ENCODE measurements at regions not wholly inside any gene's neighbourhood (a gene's known extent, or its start where the extent isn't known, plus 50 kb on each side); places are given as distances from the start of the nearest gene placed in this dataset.
"Not testable (repeated sequence)": the region's sequence is repeated elsewhere in the genome, so short reads cannot be mapped to it uniquely, and the experiment has no call there.

- Histone ChIP-seq H3K4me2 (ENCODE audit: low read depth, low read length, poor library complexity, severe bottlenecking) (no peak overlapping the region), H3K9ac (ENCODE audit: low read length) (no peak overlapping the region), H4K20me1 (ENCODE audit: insufficient read depth, low read depth, low read length) (no peaks in the 10 kb centered on the region), H3K79me2 (ENCODE audit: low read length) (no peaks in the 10 kb centered on the region), H3K4me3 (ENCODE audit: low read length) (no peak overlapping the region), H2AFZ (ENCODE audit: low read length) (no peak overlapping the region), H3K27me3 (ENCODE audit: low read length) (no peaks in the 10 kb centered on the region), H3K9me3 (ENCODE audit: low read length) (no peaks in the 10 kb centered on the region), H3K27ac (ENCODE audit: low read length) (no peak overlapping the region), H3K4me1 (ENCODE audit: low read length) (peaks cover 4% of the 10 kb centered on the region; the same call in 1 of the 2 replicates), H3K9me2 (replicated peaks; ENCODE audit: insufficient read depth, low read length) (no peaks in the 10 kb centered on the region), H3K36me3 (ENCODE audit: insufficient read depth, low read length) (no peaks in the 10 kb centered on the region)
- no peak for DNase-seq
These were observed 50.9 kb upstream of the OLIG3 start for GRCh38 chr6:137545073-137545472.

GRCh38 chr6:137547186-137547585 is 53.0 kb upstream of the OLIG3 start:
- H3K27ac ChIP-seq (ENCODE audit: low read length), result no peak overlapping the region

GRCh38 chr6:137547601-137548000 is 53.4 kb upstream of the OLIG3 start:
- Histone ChIP-seq H3K79me2 (ENCODE audit: low read length) (no peaks in the 10 kb centered on the region), H4K20me1 (ENCODE audit: insufficient read depth, low read depth, low read length) (no peaks in the 10 kb centered on the region), H3K36me3 (ENCODE audit: insufficient read depth, low read length) (no peaks in the 10 kb centered on the region), H3K27me3 (ENCODE audit: low read length) (no peaks in the 10 kb centered on the region), H3K27ac (ENCODE audit: low read length) (no peak overlapping the region), H3K4me2 (ENCODE audit: low read depth, low read length, poor library complexity, severe bottlenecking) (no peak overlapping the region), H3K9me2 (replicated peaks; ENCODE audit: insufficient read depth, low read length) (no peaks in the 10 kb centered on the region), H3K4me1 (ENCODE audit: low read length) (peaks cover 4% of the 10 kb centered on the region; the same call in 1 of the 2 replicates), H3K4me3 (ENCODE audit: low read length) (no peak overlapping the region), H3K9me3 (ENCODE audit: low read length) (no peaks in the 10 kb centered on the region), H2AFZ (ENCODE audit: low read length) (no peak overlapping the region), H3K9ac (ENCODE audit: low read length) (no peak overlapping the region)
- no peak for DNase-seq

More at GRCh38 chr6:137547186-137547585, 53.0 kb upstream of the OLIG3 start:
- Histone ChIP-seq H3K9ac (ENCODE audit: low read length) (no peak overlapping the region), H3K27me3 (ENCODE audit: low read length) (no peaks in the 10 kb centered on the region), H2AFZ (ENCODE audit: low read length) (no peak overlapping the region), H3K4me1 (ENCODE audit: low read length) (peaks cover 4% of the 10 kb centered on the region; the same call in 1 of the 2 replicates), H3K4me2 (ENCODE audit: low read depth, low read length, poor library complexity, severe bottlenecking) (no peak overlapping the region), H3K9me3 (ENCODE audit: low read length) (no peaks in the 10 kb centered on the region), H3K79me2 (ENCODE audit: low read length) (no peaks in the 10 kb centered on the region), H3K36me3 (ENCODE audit: insufficient read depth, low read length) (no peaks in the 10 kb centered on the region), H3K4me3 (ENCODE audit: low read length) (no peak overlapping the region), H4K20me1 (ENCODE audit: insufficient read depth, low read depth, low read length) (no peaks in the 10 kb centered on the region), H3K9me2 (replicated peaks; ENCODE audit: insufficient read depth, low read length) (no peaks in the 10 kb centered on the region)
- no peak for DNase-seq

GRCh38 chr6:137549106-137549505 is 54.9 kb upstream of the OLIG3 start:
- H3K9ac ChIP-seq (ENCODE audit: low read length), result no peak overlapping the region
- no peak overlapping the region for H3K4me3 ChIP-seq (ENCODE audit: low read length)
- H3K79me2 ChIP-seq (ENCODE audit: low read length), result no peaks in the 10 kb centered on the region
- H3K36me3 ChIP-seq (ENCODE audit: insufficient read depth, low read length), result no peaks in the 10 kb centered on the region
- no peak overlapping the region for H3K27ac ChIP-seq (ENCODE audit: low read length)
- no peak for DNase-seq
- no peaks in the 10 kb centered on the region for H3K27me3 ChIP-seq (ENCODE audit: low read length)
- no peak overlapping the region for H3K4me2 ChIP-seq (ENCODE audit: low read depth, low read length, poor library complexity, severe bottlenecking)
- no peaks in the 10 kb centered on the region for H3K4me1 ChIP-seq (ENCODE audit: low read length)
- H3K9me3 ChIP-seq (ENCODE audit: low read length), result no peaks in the 10 kb centered on the region
- no peaks in the 10 kb centered on the region for H4K20me1 ChIP-seq (ENCODE audit: insufficient read depth, low read depth, low read length)
- no peak overlapping the region for H2AFZ ChIP-seq (ENCODE audit: low read length)
- H3K9me2 ChIP-seq (replicated peaks; ENCODE audit: insufficient read depth, low read length), result no peaks in the 10 kb centered on the region

- H3K4me2 ChIP-seq (ENCODE audit: low read depth, low read length, poor library complexity, severe bottlenecking), result no peak overlapping the region
- no peaks in the 10 kb centered on the region for H3K79me2 ChIP-seq (ENCODE audit: low read length)
- no peaks in the 10 kb centered on the region for H3K9me3 ChIP-seq (ENCODE audit: low read length)
- no peak overlapping the region for H3K9ac ChIP-seq (ENCODE audit: low read length)
- no peaks in the 10 kb centered on the region for H3K9me2 ChIP-seq (replicated peaks; ENCODE audit: insufficient read depth, low read length)
- H3K4me1 ChIP-seq (ENCODE audit: low read length), result no peaks in the 10 kb centered on the region
- DNase-seq, result no peak
- H3K27ac ChIP-seq (ENCODE audit: low read length), result no peak overlapping the region
- no peak overlapping the region for H2AFZ ChIP-seq (ENCODE audit: low read length)
- no peaks in the 10 kb centered on the region for H3K36me3 ChIP-seq (ENCODE audit: insufficient read depth, low read length)
- H3K27me3 ChIP-seq (ENCODE audit: low read length), result no peaks in the 10 kb centered on the region
- no peaks in the 10 kb centered on the region for H4K20me1 ChIP-seq (ENCODE audit: insufficient read depth, low read depth, low read length)
- no peak overlapping the region for H3K4me3 ChIP-seq (ENCODE audit: low read length)
These were observed 56.3 kb upstream of the OLIG3 start for GRCh38 chr6:137550535-137550934.

- Histone ChIP-seq H3K4me1 (ENCODE audit: low read length) (no peaks in the 10 kb centered on the region), H3K79me2 (ENCODE audit: low read length) (no peaks in the 10 kb centered on the region), H3K4me2 (ENCODE audit: low read depth, low read length, poor library complexity, severe bottlenecking) (no peak overlapping the region), H3K9ac (ENCODE audit: low read length) (no peak overlapping the region), H3K27ac (ENCODE audit: low read length) (no peak overlapping the region), H3K4me3 (ENCODE audit: low read length) (no peak overlapping the region), H4K20me1 (ENCODE audit: insufficient read depth, low read depth, low read length) (no peaks in the 10 kb centered on the region), H2AFZ (ENCODE audit: low read length) (no peak overlapping the region), H3K9me2 (replicated peaks; ENCODE audit: insufficient read depth, low read length) (no peaks in the 10 kb centered on the region), H3K36me3 (ENCODE audit: insufficient read depth, low read length) (no peaks in the 10 kb centered on the region), H3K9me3 (ENCODE audit: low read length) (no peaks in the 10 kb centered on the region), H3K27me3 (ENCODE audit: low read length) (no peaks in the 10 kb centered on the region)
- DNase-seq, result no peak
These were observed 58.0 kb upstream of the OLIG3 start for GRCh38 chr6:137552146-137552545.

GRCh38 chr6:137552809-137553208 is 58.6 kb upstream of the OLIG3 start:
- Histone ChIP-seq H3K79me2 (ENCODE audit: low read length) (no peaks in the 10 kb centered on the region), H3K4me3 (ENCODE audit: low read length) (no peak overlapping the region), H3K36me3 (ENCODE audit: insufficient read depth, low read length) (no peaks in the 10 kb centered on the region), H3K9me3 (ENCODE audit: low read length) (no peaks in the 10 kb centered on the region), H3K9ac (ENCODE audit: low read length) (no peak overlapping the region), H3K4me1 (ENCODE audit: low read length) (no peaks in the 10 kb centered on the region), H3K9me2 (replicated peaks; ENCODE audit: insufficient read depth, low read length) (no peaks in the 10 kb centered on the region), H3K27ac (ENCODE audit: low read length) (no peak overlapping the region), H3K4me2 (ENCODE audit: low read depth, low read length, poor library complexity, severe bottlenecking) (no peak overlapping the region), H2AFZ (ENCODE audit: low read length) (no peak overlapping the region), H4K20me1 (ENCODE audit: insufficient read depth, low read depth, low read length) (no peaks in the 10 kb centered on the region), H3K27me3 (ENCODE audit: low read length) (no peaks in the 10 kb centered on the region)
- no peak for DNase-seq

GRCh38 chr6:137559521-137560183 is 65.5 kb upstream of the OLIG3 start:
- H3K27ac ChIP-seq (ENCODE audit: low read length); H4K20me1 ChIP-seq (ENCODE audit: insufficient read depth, low read depth, low read length); H3K4me1 ChIP-seq (ENCODE audit: low read length); H3K9me3 ChIP-seq (ENCODE audit: low read length); H3K4me2 ChIP-seq (ENCODE audit: low read depth, low read length, poor library complexity, severe bottlenecking); H3K27me3 ChIP-seq (ENCODE audit: low read length); H3K4me3 ChIP-seq (ENCODE audit: low read length); H2AFZ ChIP-seq (ENCODE audit: low read length); H3K79me2 ChIP-seq (ENCODE audit: low read length); H3K36me3 ChIP-seq (ENCODE audit: insufficient read depth, low read length); H3K9ac ChIP-seq (ENCODE audit: low read length); H3K9me2 ChIP-seq (replicated peaks; ENCODE audit: insufficient read depth, low read length): not testable (repeated sequence)
- peak; percentile 54 for DNase-seq
